Fibroblast of lung (primary cell): ENCODE measurements at regions not wholly inside any gene's neighbourhood (a gene's known extent, or its start where the extent isn't known, plus 50 kb on each side); places are given as distances from the start of the nearest gene placed in this dataset.
A peak's percentile ranks its signal among the peaks of the same experiment; 100 is the strongest.

ENCODE experiments used
- DNase-seq, 2 donors: peaks; one replicate each; pipeline versions ENCODE4 v3.0.0 to v3.0.0-alpha.2; 2010; ENCODE audit warnings: low read depth in 2 of 2
- H2AFZ ChIP-seq: 2 replicates; pipeline ENCODE4 v1.5.1; 2012; ENCODE audit warnings: low read length, control low read depth, inconsistent platforms
- H3K27ac ChIP-seq: 2 replicates; pipeline ENCODE4 v1.5.1; 2011; ENCODE audit warnings: low read length, control low read depth; ENCODE audit not compliant: insufficient read depth
- H3K27me3 ChIP-seq: 2 replicates; pipeline ENCODE4 v1.5.1; 2011; ENCODE audit warnings: mild to moderate bottlenecking, low read length; ENCODE audit not compliant: control insufficient read depth, insufficient read depth
- H3K36me3 ChIP-seq: 2 replicates; pipeline ENCODE4 v1.5.1; 2011; ENCODE audit warnings: low read length; ENCODE audit not compliant: control insufficient read depth, insufficient read depth
- H3K4me1 ChIP-seq: 2 replicates; pipeline ENCODE4 v1.5.1; 2011; ENCODE audit warnings: low read length; ENCODE audit not compliant: control insufficient read depth, insufficient read depth; ENCODE audit errors: extremely low read depth
- H3K4me2 ChIP-seq: 2 replicates; pipeline ENCODE4 v1.5.1; 2011; ENCODE audit warnings: low read length, control low read depth; ENCODE audit not compliant: insufficient read depth; ENCODE audit errors: extremely low read depth
- H3K4me3 ChIP-seq, 4 experiments: fragments of 200-600 bp in 1 of 4; sonication (generic) in 1 of 4; replicated peaks in 1 of 4; 2 replicates each; pipeline ENCODE4 v1.5.1; 2011 to 2016; ENCODE audit warnings: low read length in 4 of 4, low read depth in 3 of 4, mild to moderate bottlenecking in 3 of 4, control low read depth in 2 of 4, inconsistent platforms in 1 of 4, mixed read lengths in 1 of 4; ENCODE audit not compliant: insufficient read depth in 1 of 4; ENCODE audit errors: control extremely low read depth in 1 of 4
- H3K79me2 ChIP-seq: 2 replicates; pipeline ENCODE4 v1.5.1; 2012; ENCODE audit warnings: mild to moderate bottlenecking, low read length, inconsistent platforms; ENCODE audit not compliant: control insufficient read depth, insufficient read depth
- H3K9ac ChIP-seq: 2 replicates; pipeline ENCODE4 v1.5.1; 2011; ENCODE audit warnings: mild to moderate bottlenecking, low read length, control low read depth; ENCODE audit not compliant: insufficient read depth
- H3K9me3 ChIP-seq: 2 replicates; pipeline ENCODE4 v1.5.1; 2012; ENCODE audit warnings: low read depth, low read length; ENCODE audit not compliant: control insufficient read depth, insufficient read depth
- H4K20me1 ChIP-seq: 2 replicates; pipeline ENCODE4 v1.5.1; 2011; ENCODE audit warnings: low read length; ENCODE audit not compliant: control insufficient read depth, insufficient read depth; ENCODE audit errors: extremely low read depth
- CTCF ChIP-seq, 2 donors: IDR thresholded peaks in 1 of 2; conservative IDR thresholded peaks in 1 of 2; 1 replicate in 1 of 2; 2 replicates in 1 of 2; pipeline ENCODE4 v1.5.1; 2011 to 2012; ENCODE audit warnings: low read length in 2 of 2, control low read depth in 1 of 2, inconsistent platforms in 1 of 2, low read depth in 1 of 2, mild to moderate bottlenecking in 1 of 2
- EZH2 ChIP-seq: IDR thresholded peaks from 2 replicates; pipeline ENCODE4 v1.5.1; 2012; ENCODE audit warnings: low read length, control low read depth, mild to moderate bottlenecking; ENCODE audit errors: missing control alignments

DNA sequence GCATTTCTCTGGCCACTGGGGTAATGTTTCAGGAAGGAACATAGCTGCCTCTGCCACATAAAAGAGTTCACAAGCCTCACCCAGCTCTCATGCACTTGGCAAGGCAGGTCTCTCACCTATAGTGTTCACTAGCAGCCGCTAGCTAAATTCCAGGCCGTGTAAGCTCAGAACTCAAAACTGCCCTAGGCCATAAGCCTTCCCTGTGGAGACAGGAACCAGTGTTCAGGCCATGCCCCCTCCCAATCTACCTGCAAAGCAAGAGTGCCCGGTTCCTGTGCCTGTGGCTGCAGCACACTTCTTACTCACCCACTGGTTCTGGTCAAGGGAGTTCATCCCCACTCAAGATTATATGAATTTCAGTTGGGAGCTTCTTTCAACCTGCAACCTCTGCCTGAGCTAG, 60.7 kb upstream of the ZNF169 start:
- Histone ChIP-seq H3K9me3 (no peaks in the 10 kb centered on the region), H2AFZ (no peak overlapping the region), H3K4me2 (no peak overlapping the region), H4K20me1 (no peaks in the 10 kb centered on the region), H3K79me2 (no peaks in the 10 kb centered on the region), H3K4me1 (no peaks in the 10 kb centered on the region), H3K27me3 (no peaks in the 10 kb centered on the region), H3K9ac (no peak overlapping the region), H3K36me3 (no peaks in the 10 kb centered on the region), H3K4me3 (no peak overlapping the region), H3K27ac (no peak overlapping the region)
- TF ChIP-seq EZH2: no peak
- no peak for TF ChIP-seq CTCF (conservative IDR thresholded peaks at IDR 0.05 in 1 of 2, IDR thresholded peaks at IDR 0.05 in 1 of 2; ENCODE audit: low read depth in 1 of 2, low read length in 2 of 2)
- DNase-seq: no peak

DNA sequence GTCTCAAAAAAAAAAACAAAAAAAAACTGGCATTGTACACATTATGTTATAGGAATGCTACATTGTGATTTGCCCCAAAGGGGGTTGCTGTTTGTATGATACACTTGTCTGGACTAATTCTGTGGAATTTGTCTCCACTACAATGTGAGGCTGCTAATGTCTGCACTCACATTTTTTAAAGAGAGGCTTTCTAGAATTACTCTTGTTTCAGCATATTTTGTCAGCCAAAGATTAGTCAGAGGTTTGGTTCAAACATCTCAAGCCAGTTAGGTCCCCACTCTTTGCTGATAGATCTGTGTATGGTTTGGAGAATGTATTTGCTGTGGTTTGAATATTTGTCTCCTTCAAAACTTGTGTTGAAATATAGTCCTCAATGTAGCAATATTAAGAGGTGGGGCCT, 59.3 kb upstream of the ZNF169 start:
- H4K20me1 ChIP-seq: no peaks in the 10 kb centered on the region
- H3K79me2 ChIP-seq: no peaks in the 10 kb centered on the region
- no peaks in the 10 kb centered on the region for H3K4me1 ChIP-seq
- no peak overlapping the region for H3K4me2 ChIP-seq
- H3K4me3 ChIP-seq: no peak overlapping the region
- H3K9ac ChIP-seq: no peak overlapping the region
- H3K27ac ChIP-seq: no peak overlapping the region
- TF ChIP-seq EZH2 (no peak), CTCF (conservative IDR thresholded peaks at IDR 0.05 in 1 of 2, IDR thresholded peaks at IDR 0.05 in 1 of 2; ENCODE audit: low read depth in 1 of 2, low read length in 2 of 2) (no peak)
- no peaks in the 10 kb centered on the region for H3K36me3 ChIP-seq
- no peak overlapping the region for H2AFZ ChIP-seq
- DNase-seq: peak in 1 of 2 donors; percentile 53
- no peaks in the 10 kb centered on the region for H3K27me3 ChIP-seq
- H3K9me3 ChIP-seq: no peaks in the 10 kb centered on the region

DNA sequence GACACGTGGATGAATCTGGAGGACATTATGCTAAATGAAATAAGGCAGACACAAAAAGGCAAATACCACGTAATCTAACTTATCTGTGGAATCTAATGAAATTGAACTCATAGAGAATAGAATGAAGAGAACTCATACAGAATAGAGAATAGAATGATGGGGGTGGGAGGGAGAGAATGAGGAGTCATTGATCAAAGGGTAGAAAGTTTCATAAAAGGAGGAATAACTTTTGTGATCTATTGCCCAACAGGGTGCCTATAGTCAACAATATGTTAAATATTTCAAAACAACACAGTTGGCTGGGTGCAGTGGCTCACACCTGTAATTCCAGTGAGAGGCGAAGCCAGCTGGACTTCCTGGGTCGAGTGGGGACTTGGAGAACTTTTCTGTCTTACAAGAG, 54.9 kb upstream of the ZNF169 start:
- TF ChIP-seq CTCF (conservative IDR thresholded peaks at IDR 0.05 in 1 of 2, IDR thresholded peaks at IDR 0.05 in 1 of 2; ENCODE audit: low read depth in 1 of 2, low read length in 2 of 2) (no peak), EZH2 (no peak)
- H3K4me3 ChIP-seq: no peak overlapping the region
- no peaks in the 10 kb centered on the region for H3K27me3 ChIP-seq
- no peaks in the 10 kb centered on the region for H3K79me2 ChIP-seq
- H3K4me2 ChIP-seq: no peak overlapping the region
- no peaks in the 10 kb centered on the region for H3K9me3 ChIP-seq
- DNase-seq: no peak
- no peak overlapping the region for H2AFZ ChIP-seq
- H3K4me1 ChIP-seq: no peaks in the 10 kb centered on the region
- H4K20me1 ChIP-seq: no peaks in the 10 kb centered on the region
- H3K9ac ChIP-seq: no peak overlapping the region
- no peaks in the 10 kb centered on the region for H3K36me3 ChIP-seq
- no peak overlapping the region for H3K27ac ChIP-seq
